HEK293 (cell line): ENCODE measurements at regions not wholly inside any gene's neighbourhood (a gene's known extent, or its start where the extent isn't known, plus 50 kb on each side); places are given as distances from the start of the nearest gene placed in this dataset.

Experiments
- CTCF ChIA-PET: fragments of 350-600 bp; formaldehyde crosslinking; extraction: SDS; loops from one replicate; lab custom pipeline; 2021; ENCODE audit warnings: antibody characterized with exemption; lab: Yijun Ruan, JAX
- POLR2A ChIA-PET: fragments of 300-600 bp; formaldehyde crosslinking; extraction: SDS; loops from one replicate; lab custom pipeline; 2020; ENCODE audit warnings: antibody characterized with exemption, inconsistent platforms; lab: Yijun Ruan, JAX
- H3K27ac ChIP-seq: fragments of 200-500 bp; sonication (Bioruptor generic); 2 replicates; pipeline ENCODE4 v1.5.1; 2014; ENCODE audit warnings: low read depth, low read length, control low read depth, inconsistent platforms; ENCODE audit errors: extremely low read depth
- H3K36me3 ChIP-seq, 2 experiments: fragments of 200-500 bp in 1 of 2; sonication (Bioruptor generic) in 1 of 2; 1 replicate in 1 of 2; 2 replicates in 1 of 2; pipeline ENCODE4 v1.5.1; 2014 to 2017; ENCODE audit warnings: inconsistent platforms in 2 of 2, low read length in 2 of 2; ENCODE audit not compliant: control insufficient read depth in 2 of 2, insufficient read depth in 1 of 2
- H3K4me1 ChIP-seq: fragments of 200-500 bp; sonication (Bioruptor generic); 2 replicates; pipeline ENCODE4 v1.5.1; 2014; ENCODE audit warnings: mild to moderate bottlenecking, low read length, inconsistent platforms; ENCODE audit not compliant: control insufficient read depth, insufficient read depth
- H3K4me3 ChIP-seq: 2 replicates; pipeline ENCODE4 v1.5.1; 2011; ENCODE audit warnings: low read depth, mild to moderate bottlenecking, control low read depth, low read length, moderate library complexity
- H3K9me3 ChIP-seq: fragments of 200-500 bp; sonication (Bioruptor generic); 2 replicates; pipeline ENCODE4 v1.5.1; 2014; ENCODE audit warnings: low read depth, low read length, inconsistent platforms; ENCODE audit not compliant: control insufficient read depth, insufficient read depth
- BCL11A ChIP-seq: fragments of 450-650 bp; formaldehyde crosslinking; IDR thresholded peaks from 2 replicates; pipeline ENCODE4 v1.5.1; 2016; ENCODE audit warnings: low read depth, missing biosample characterization, missing genetic modification characterization
- FEZF1 ChIP-seq: fragments of 450-650 bp; formaldehyde crosslinking; IDR thresholded peaks from 2 replicates; pipeline ENCODE4 v1.5.1; 2016; ENCODE audit warnings: missing biosample characterization, missing genetic modification characterization
- GFI1B ChIP-seq: fragments of 450-650 bp; formaldehyde crosslinking; IDR thresholded peaks from 2 replicates; pipeline ENCODE4 v1.5.1; 2016; ENCODE audit warnings: missing biosample characterization, missing genetic modification characterization
- GLI4 ChIP-seq: fragments of 450-650 bp; formaldehyde crosslinking; IDR thresholded peaks from 2 replicates; pipeline ENCODE4 v1.5.1; 2016; ENCODE audit warnings: missing biosample characterization, missing genetic modification characterization
- PRDM10 ChIP-seq: fragments of 450-650 bp; formaldehyde crosslinking; IDR thresholded peaks from 2 replicates; pipeline ENCODE4 v1.5.1; 2016; ENCODE audit warnings: missing biosample characterization, missing genetic modification characterization
- ZIC2 ChIP-seq: fragments of 450-650 bp; formaldehyde crosslinking; IDR thresholded peaks from 2 replicates; pipeline ENCODE4 v1.5.1; 2016; ENCODE audit warnings: missing biosample characterization, missing genetic modification characterization
- ZNF114 ChIP-seq: fragments of 450-650 bp; formaldehyde crosslinking; IDR thresholded peaks from 2 replicates; pipeline ENCODE4 v1.5.0; 2017; ENCODE audit warnings: missing biosample characterization, missing genetic modification characterization
- ZNF148 ChIP-seq: fragments of 450-650 bp; formaldehyde crosslinking; IDR thresholded peaks from 2 replicates; pipeline ENCODE4 v1.5.0; 2017; ENCODE audit warnings: missing biosample characterization, missing genetic modification characterization, borderline replicate concordance
- ZNF221 ChIP-seq: fragments of 450-650 bp; formaldehyde crosslinking; IDR thresholded peaks from 2 replicates; pipeline ENCODE4 v1.5.1; 2017; ENCODE audit warnings: missing biosample characterization, missing genetic modification characterization, borderline replicate concordance
- ZNF292 ChIP-seq: fragments of 450-650 bp; formaldehyde crosslinking; IDR thresholded peaks from 2 replicates; pipeline ENCODE4 v1.5.1; 2016; ENCODE audit warnings: low read depth, missing biosample characterization, missing genetic modification characterization, borderline replicate concordance
- ZNF324 ChIP-seq: fragments of 450-650 bp; formaldehyde crosslinking; IDR thresholded peaks from 2 replicates; pipeline ENCODE4 v1.5.1; 2016; ENCODE audit warnings: missing biosample characterization, missing genetic modification characterization
- ZNF335 ChIP-seq: fragments of 450-650 bp; formaldehyde crosslinking; conservative IDR thresholded peaks from 2 replicates; pipeline ENCODE4 v1.5.1; 2016; ENCODE audit warnings: missing biosample characterization, missing genetic modification characterization
- ZNF394 ChIP-seq: fragments of 450-650 bp; formaldehyde crosslinking; IDR thresholded peaks from 2 replicates; pipeline ENCODE4 v1.5.1; 2016; ENCODE audit warnings: missing biosample characterization, missing genetic modification characterization, mild to moderate bottlenecking, moderate library complexity, borderline replicate concordance
- ZNF48 ChIP-seq: fragments of 450-650 bp; formaldehyde crosslinking; IDR thresholded peaks from 2 replicates; pipeline ENCODE4 v1.5.1; 2016; ENCODE audit warnings: missing biosample characterization, missing genetic modification characterization
- ZNF510 ChIP-seq: fragments of 450-650 bp; formaldehyde crosslinking; IDR thresholded peaks from 2 replicates; pipeline ENCODE4 v1.5.1; 2018; ENCODE audit warnings: mild to moderate bottlenecking, missing genetic modification characterization, missing biosample characterization; ENCODE audit not compliant: insufficient replicate concordance
- ZNF513 ChIP-seq: fragments of 450-650 bp; IDR thresholded peaks from 2 replicates; pipeline ENCODE4 v1.5.1; 2018; ENCODE audit warnings: missing biosample characterization, missing genetic modification characterization
- ZNF561 ChIP-seq: fragments of 450-650 bp; IDR thresholded peaks from 2 replicates; pipeline ENCODE4 v1.5.1; 2018; ENCODE audit warnings: missing biosample characterization, missing genetic modification characterization, borderline replicate concordance
- ZNF585B ChIP-seq: fragments of 450-650 bp; formaldehyde crosslinking; IDR thresholded peaks from 2 replicates; pipeline ENCODE4 v1.5.1; 2016; ENCODE audit warnings: missing biosample characterization, missing genetic modification characterization
- ZNF600 ChIP-seq: fragments of 450-650 bp; formaldehyde crosslinking; IDR thresholded peaks from 2 replicates; pipeline ENCODE4 v1.5.1; 2016; ENCODE audit warnings: missing biosample characterization, missing genetic modification characterization
- ZNF623 ChIP-seq: fragments of 450-650 bp; formaldehyde crosslinking; IDR thresholded peaks from 2 replicates; pipeline ENCODE4 v1.5.1; 2016; ENCODE audit warnings: missing biosample characterization, missing genetic modification characterization
- ZNF626 ChIP-seq: fragments of 450-650 bp; sonication (Bioruptor Pico); formaldehyde crosslinking; IDR thresholded peaks from 2 replicates; pipeline ENCODE4 v1.5.1; 2018; ENCODE audit warnings: missing biosample characterization, missing genetic modification characterization, inconsistent platforms
- ZNF645 ChIP-seq: fragments of 450-650 bp; formaldehyde crosslinking; IDR thresholded peaks from 2 replicates; pipeline ENCODE4; 2016; ENCODE audit warnings: missing biosample characterization, missing genetic modification characterization
- ZNF830 ChIP-seq: fragments of 450-650 bp; IDR thresholded peaks from 2 replicates; pipeline ENCODE4 v1.5.0; 2018; ENCODE audit warnings: missing biosample characterization, missing genetic modification characterization, low read depth, mild to moderate bottlenecking, moderate library complexity
- ZSCAN23 ChIP-seq: fragments of 450-650 bp; formaldehyde crosslinking; IDR thresholded peaks from 2 replicates; pipeline ENCODE4 v1.5.1; 2016; ENCODE audit warnings: missing biosample characterization, missing genetic modification characterization

- Histone ChIP-seq H3K27ac (no peak overlapping the region), H3K4me3 (no peak overlapping the region), H3K9me3 (no peaks in the 10 kb centered on the region), H3K4me1 (peaks cover 16% of the 10 kb centered on the region), H3K36me3 (no peaks in the 10 kb centered on the region)
- ChIA-PET POLR2A (interaction anchor here (1.3 kb wide), 1 partner anchor 284 kb away, joined by 3 read pairs; the partner anchor contains the start of gene SRSF7), CTCF (interaction anchor here (0.7 to 4.0 kb wide), 5 partner anchors 14 to 152 kb away, joined by 3 to 26 read pairs (median 4); partner anchors contain the start of gene ATL2)
- TF ChIP-seq FEZF1 (tag by site-specific recombination) = peak; percentile 33; the same call in 1 of the 2 replicates
- peak; percentile 64 for TF ChIP-seq ZIC2 (tag by site-specific recombination)
- TF ChIP-seq ZNF830 (tag by site-specific recombination) = no peak
- TF ChIP-seq GLI4 (tag by site-specific recombination) = no peak
- TF ChIP-seq ZNF510 (tag by site-specific recombination) = no peak
- no peak for TF ChIP-seq ZNF513 (tag by site-specific recombination)
- TF ChIP-seq ZNF585B = no peak
- TF ChIP-seq ZSCAN23 (tag by site-specific recombination) = no peak
- TF ChIP-seq ZNF335 (tag by site-specific recombination) = peak; percentile 76
- TF ChIP-seq ZNF292 (tag by site-specific recombination) = no peak
- TF ChIP-seq ZNF148 = no peak
- TF ChIP-seq ZNF394 (tag by site-specific recombination) = no peak
- TF ChIP-seq BCL11A (tag by site-specific recombination) = no peak
- no peak for TF ChIP-seq GFI1B (tag by site-specific recombination)
- TF ChIP-seq ZNF114 = no peak
- TF ChIP-seq ZNF221 (tag by site-specific recombination) = no peak
- TF ChIP-seq ZNF623 (tag by site-specific recombination) = peak; percentile 24; the same call in 1 of the 2 replicates
- TF ChIP-seq ZNF48 = no peak
- TF ChIP-seq ZNF324 = no peak
- TF ChIP-seq ZNF561 (tag by site-specific recombination) = no peak
- no peak for TF ChIP-seq ZNF600
- TF ChIP-seq PRDM10 (tag by site-specific recombination) = peak; percentile 65; the same call in 1 of the 2 replicates
- TF ChIP-seq ZNF645 (tag by site-specific recombination) = no peak
- no peak for TF ChIP-seq ZNF626 (tag by site-specific recombination)
These were observed 90.0 kb upstream of the ATL2 start for GRCh38 chr2:38466876-38467767.
